Stimulated activated naive CD8-positive, alpha-beta T cell treated with anti-CD3 and anti-CD28 coated beads, Interleukin-15, Interleukin-2, amounts not matched to agents 100 U/mL and 50 U/mL, for 24 hours (primary cell): ENCODE measurements at regions not wholly inside any gene's neighbourhood (a gene's known extent, or its start where the extent isn't known, plus 50 kb on each side); places are given as distances from the start of the nearest gene placed in this dataset.

Experiments used
- ATAC-seq: fragments of 150-1000 bp; cut with Tn5 transposase; one replicate; pipeline ENCODE4 v1.10.0; 2021
- DNase-seq: peaks from one replicate; pipeline ENCODE4 v3.0.0; 2021

GRCh38 chr16:87052506-87052905 is 264.7 kb downstream of the C16orf95 start:
- no peak for DNase-seq
- ATAC-seq: no peak

GRCh38 chr16:87053016-87053982 is 263.9 kb downstream of the C16orf95 start:
- no peak for DNase-seq
- no peak for ATAC-seq

- ATAC-seq: no peak
- DNase-seq: no peak
Observed at GRCh38 chr16:87054154-87054553, 263.0 kb downstream of the C16orf95 start.

GRCh38 chr16:87054856-87055255 is 262.3 kb downstream of the C16orf95 start:
- ATAC-seq: no peak
- DNase-seq: no peak

- ATAC-seq: no peak
- DNase-seq: no peak
Observed at GRCh38 chr16:87056083-87056482, 261.1 kb downstream of the C16orf95 start.

- DNase-seq: no peak
- no peak for ATAC-seq
Observed at GRCh38 chr16:87056551-87056950, 260.6 kb downstream of the C16orf95 start.

GRCh38 chr16:87057211-87057881 is 259.8 kb downstream of the C16orf95 start:
- DNase-seq: no peak
- ATAC-seq: no peak

- DNase-seq (no peak), ATAC-seq (no peak)
Observed at GRCh38 chr16:87057951-87058560, 259.1 kb downstream of the C16orf95 start.

- no peak for ATAC-seq
- no peak for DNase-seq
Observed at GRCh38 chr16:87058728-87059250, 258.4 kb downstream of the C16orf95 start.

- ATAC-seq (no peak), DNase-seq (no peak)
Observed at GRCh38 chr16:87060034-87060986, 256.9 kb downstream of the C16orf95 start.

- ATAC-seq (no peak), DNase-seq (no peak)
Observed at GRCh38 chr16:87061243-87061920, 255.8 kb downstream of the C16orf95 start.

GRCh38 chr16:87062569-87063442 is 254.4 kb downstream of the C16orf95 start:
- peak; percentile 78 for DNase-seq
- ATAC-seq: peak; percentile 76

- ATAC-seq (no peak), DNase-seq (no peak)
Observed at GRCh38 chr16:87063543-87063942, 253.6 kb downstream of the C16orf95 start.

- no peak for DNase-seq
- ATAC-seq: no peak
Observed at GRCh38 chr16:87064731-87065445, 252.3 kb downstream of the C16orf95 start.

- DNase-seq: no peak
- no peak for ATAC-seq
Observed at GRCh38 chr16:87065446-87066132, 251.6 kb downstream of the C16orf95 start.

GRCh38 chr16:87066133-87067002 is 250.8 kb downstream of the C16orf95 start:
- DNase-seq (no peak), ATAC-seq (no peak)

GRCh38 chr16:87067003-87067556 is 250.1 kb downstream of the C16orf95 start:
- ATAC-seq: no peak
- DNase-seq: no peak
